Left lobe of liver (tissue), 2 donors: ENCODE measurements at regions not wholly inside any gene's neighbourhood (a gene's known extent, or its start where the extent isn't known, plus 50 kb on each side); places are given as distances from the start of the nearest gene placed in this dataset.
"Not testable (repeated sequence)": the region's sequence is repeated elsewhere in the genome, so short reads cannot be mapped to it uniquely, and the experiment has no call there.

Experiments used
- ATAC-seq: fragments of 200-7000 bp; cut with Tn5 transposase; one replicate; pipeline ENCODE4 v1.9.1; 2020; ENCODE audit warnings: mild to moderate bottlenecking, moderate library complexity
- DNase-seq: peaks from one replicate; pipeline ENCODE4 v3.0.0-alpha.2; 2020; ENCODE audit warnings: low spot score
- donor health status: DM: no; HTN: no; CAD: no; lungs with moderate emphysema.
- donor health status: DM: no; HTN: yes; CAD: no.

DNA sequence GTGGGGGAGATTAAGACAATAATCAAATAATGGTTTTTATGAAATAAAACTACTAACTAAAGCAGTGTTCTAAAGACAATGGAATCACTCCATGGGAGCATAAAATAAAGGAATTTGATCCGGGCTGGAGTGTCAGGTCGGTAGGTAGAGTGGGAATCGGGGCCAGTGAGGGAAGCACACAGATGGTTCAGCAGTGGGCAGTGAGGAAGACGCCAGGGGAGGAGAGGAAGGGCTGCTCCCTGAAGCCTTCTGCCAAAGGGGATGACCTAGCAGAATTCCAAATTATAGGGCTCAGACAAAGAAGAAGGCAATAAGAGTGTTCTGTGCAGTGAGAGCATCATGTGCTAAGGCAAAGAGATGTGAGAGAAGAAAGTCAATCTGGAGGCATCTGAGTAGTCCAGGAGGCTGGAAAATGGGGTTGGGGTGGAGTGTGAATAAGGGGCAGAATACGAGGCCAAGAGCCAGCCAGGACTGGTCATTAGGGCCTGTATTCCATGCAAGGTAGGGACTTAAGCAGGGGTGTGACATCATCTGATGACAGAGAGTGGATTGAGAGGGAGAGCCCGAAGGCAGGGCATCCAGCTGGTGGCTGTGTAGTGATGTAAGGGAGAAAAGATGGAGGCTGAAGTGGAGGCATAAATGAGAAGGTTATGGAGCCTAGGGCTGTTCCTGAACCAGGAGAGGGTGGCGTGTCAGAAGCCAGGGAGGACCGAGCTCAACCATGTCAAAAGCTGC is 137.6 kb downstream of the COPRS start:
- DNase-seq (no peak), ATAC-seq (no peak)

DNA sequence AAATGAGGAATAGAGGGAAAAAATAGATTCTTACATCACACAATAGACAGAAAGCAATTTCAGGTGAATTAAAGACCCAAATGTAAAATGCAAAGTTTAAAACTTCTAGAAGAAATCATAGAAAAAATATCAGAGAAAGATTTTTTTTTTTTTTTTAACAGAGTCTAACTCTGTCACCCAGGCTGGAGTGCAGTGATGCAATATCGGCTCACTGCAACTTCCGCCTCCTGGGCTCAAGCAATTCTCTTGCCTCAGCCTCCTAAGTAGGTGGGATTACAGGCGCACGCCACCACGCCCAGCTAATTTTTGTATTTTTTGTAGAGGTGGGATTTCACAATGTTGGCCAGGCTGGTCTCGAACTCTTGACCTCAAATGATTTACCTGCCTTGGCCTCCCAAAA is 141.8 kb downstream of the COPRS start:
- not testable (repeated sequence) for DNase-seq, ATAC-seq

- ATAC-seq, result no peak
- no peak for DNase-seq
Observed at GRCh38 chr17:31715446-31715845, 143.6 kb downstream of the COPRS start.

GRCh38 chr17:31704483-31704882 is 154.6 kb downstream of the COPRS start:
- peak; percentile 22 for DNase-seq
- no peak for ATAC-seq

DNA sequence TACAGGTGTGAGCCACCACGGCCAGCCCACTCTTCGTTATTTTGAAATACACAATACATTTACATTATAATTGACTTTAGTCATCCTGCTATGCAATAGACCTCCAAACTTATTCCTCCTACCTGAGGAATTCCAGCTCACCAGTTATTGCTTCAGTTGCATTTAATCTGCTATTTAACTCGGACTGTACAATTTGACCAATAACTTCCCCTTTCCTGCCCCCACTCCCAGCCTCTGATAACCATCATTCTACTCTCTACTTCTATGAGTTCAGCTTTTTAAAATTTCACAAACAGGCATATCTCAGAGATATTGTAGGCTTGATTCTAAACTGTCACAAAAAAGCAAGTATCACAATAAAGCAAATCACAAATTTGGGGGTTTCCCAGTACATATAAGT is 157.0 kb downstream of the COPRS start:
- no peak for ATAC-seq
- no peak for DNase-seq

GRCh38 chr17:31700973-31701372 is 158.1 kb downstream of the COPRS start:
- peak; percentile 6 for DNase-seq
- ATAC-seq, result no peak

DNA sequence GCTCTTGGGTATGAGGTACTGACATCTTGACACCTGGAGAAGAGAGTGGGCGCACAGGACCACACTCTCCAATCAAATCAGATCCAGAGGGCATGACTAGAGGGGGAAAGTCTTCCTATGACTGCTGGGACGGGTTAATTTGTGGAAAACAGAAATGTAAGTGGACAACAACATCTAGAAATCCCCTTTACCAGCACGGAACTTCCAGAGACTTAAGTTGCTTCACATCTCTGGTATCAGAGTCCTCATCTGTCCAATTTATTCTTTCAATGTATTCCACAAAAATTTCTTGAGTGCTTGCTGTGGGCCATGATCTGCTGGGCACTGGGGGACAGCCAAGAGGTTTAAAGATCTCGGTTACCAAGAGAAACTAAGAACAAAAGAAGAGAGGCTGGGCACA is 159.2 kb downstream of the COPRS start:
- ATAC-seq (no peak), DNase-seq (no peak)

DNA sequence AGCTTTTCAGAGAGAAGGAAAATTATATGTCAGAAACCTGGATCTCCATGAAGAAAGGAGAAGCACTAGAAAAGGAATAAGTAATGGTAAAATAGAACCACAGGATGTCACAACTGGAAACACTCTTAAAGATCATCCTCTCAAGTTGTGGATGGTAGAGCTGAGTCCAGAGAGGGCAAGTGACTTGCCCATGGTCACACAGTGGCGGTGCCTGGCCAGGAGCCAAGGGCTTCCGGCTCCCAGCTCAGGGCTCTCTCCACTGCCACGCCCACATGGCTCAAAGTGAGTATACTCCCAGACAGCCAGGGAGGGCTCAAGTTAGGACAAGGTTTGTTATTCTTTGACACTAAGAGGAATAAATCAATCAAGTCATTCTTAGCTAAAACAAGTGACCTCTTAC is 159.8 kb downstream of the COPRS start:
- DNase-seq (peak; percentile 45), ATAC-seq (no peak)

- no peak for ATAC-seq
- peak; percentile 16 for DNase-seq
Observed at GRCh38 chr17:31698751-31699150, 160.3 kb downstream of the COPRS start.

GRCh38 chr17:31697838-31698237 is 161.2 kb downstream of the COPRS start:
- ATAC-seq, result no peak
- DNase-seq, result peak; percentile 30

DNA sequence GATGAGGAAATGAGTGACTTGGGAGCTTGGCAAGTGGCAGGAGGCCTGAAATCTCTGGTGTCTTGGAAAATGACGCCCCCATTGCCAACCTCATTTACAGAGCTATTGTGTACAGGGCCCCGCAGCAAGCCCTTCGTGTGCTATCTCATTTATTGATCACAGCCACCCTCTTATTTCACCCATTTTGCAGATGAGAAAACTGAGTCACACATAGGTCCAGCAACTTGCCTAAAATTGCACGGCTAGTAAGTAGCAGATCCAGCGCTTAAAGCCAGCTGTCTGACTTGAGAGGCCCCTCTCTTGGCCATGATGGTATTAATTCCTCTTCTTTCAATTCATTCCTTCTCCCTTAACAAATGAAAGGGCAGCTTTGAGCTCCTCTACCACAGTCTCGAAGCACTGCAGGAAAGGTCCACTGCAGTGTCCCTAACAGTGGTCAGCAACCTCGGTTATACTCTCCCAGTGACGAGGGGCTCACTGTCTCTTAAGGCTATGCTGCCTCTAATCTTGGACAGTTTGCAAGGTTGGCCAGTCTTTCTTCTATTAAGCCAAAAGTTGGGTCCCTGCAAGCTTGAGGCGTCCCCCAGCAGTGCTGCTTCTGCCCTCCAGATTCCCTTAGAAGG is 162.2 kb downstream of the COPRS start:
- DNase-seq, result peak; percentile 23
- ATAC-seq, result no peak

DNA sequence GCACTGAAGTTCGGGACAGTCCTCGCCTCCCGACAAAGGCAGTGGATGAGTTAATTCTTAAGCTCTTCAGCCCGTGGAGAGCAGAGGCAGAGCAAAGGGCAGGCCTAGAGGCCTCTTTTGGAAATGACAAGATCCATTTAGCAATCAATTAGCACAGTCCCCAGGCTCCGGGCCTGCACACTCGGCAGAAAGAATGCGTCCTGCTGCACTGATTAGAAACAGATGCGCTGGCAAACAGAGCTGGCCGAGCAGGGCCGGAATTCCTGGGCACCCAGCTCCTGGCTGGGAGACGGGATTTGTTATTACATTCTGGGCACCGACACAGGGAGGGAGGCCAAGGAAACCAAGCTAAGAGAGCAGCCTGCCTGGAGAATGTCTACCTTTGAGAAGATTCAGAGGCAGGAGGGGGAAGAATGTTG is 162.9 kb downstream of the COPRS start:
- DNase-seq, result peak; percentile 77
- ATAC-seq, result peak; percentile 96

DNA sequence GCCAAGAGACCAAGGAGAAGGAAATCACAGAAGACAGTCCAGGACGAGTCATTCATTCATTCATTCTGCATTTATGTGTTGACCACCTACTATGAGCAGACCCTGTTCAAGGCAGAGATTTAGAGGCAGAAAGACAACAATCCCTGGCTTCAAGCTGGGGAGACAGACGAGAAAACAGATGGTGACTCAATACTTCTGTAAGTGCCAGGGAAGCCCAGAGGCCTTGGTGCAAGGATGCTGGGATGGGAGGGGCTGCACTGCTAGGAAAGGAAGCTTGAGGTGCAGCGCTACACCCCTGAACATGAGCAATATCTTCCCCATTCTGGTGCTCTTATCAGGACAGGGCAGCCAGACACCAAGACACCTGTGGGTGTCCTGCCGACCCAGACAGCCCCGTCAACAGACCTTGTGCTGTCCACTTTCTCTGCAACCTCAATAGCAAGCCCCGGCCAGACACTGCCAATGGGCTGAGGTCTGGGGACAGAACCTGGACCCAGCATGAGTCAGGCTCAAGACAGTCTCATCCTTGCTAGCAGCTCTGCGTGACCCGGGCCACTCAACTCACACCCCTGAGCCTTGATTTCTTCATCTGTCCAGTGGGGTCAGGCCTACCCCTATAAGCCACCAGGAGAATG is 163.5 kb downstream of the COPRS start:
- peak; percentile 10 for ATAC-seq

DNA sequence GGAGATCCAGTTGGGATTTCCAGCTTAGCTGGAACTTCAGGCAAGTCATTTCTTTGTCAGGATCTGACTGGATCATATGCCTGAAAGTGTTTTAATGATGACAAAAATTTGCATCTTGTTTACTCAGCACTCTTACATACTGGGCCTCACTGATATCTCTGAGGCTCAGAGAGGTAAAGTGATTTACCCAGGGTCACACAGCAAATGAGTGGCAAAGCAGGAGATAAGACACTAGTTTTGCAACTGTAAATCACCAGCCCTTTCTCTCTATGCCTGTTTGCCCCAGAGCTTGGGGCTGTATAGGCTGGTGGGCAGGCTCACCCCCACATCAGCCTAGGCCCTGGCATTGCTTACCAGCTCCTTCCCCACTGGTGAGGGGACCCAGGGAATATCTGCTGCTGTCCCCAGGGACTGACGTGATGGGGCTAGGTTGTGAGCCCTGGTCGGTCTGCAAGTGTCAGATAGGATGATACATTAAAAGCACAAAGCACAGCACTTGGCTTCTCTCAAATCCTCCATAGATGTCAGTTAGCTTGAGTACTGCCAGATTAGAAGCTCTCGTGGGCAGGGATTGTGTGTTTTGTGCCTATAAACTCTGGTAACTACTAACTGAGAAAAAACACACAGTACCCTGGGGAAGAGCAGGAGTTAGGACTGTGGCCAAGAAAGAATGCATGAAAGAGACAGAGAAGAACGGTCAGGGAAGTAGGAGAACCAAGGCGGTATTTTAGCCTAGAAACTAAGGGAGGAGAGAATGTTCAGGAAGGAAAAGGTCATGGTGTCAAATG is 165.4 kb downstream of the COPRS start:
- DNase-seq, result peak; percentile 16
- no peak for ATAC-seq

More for the DNA sequence above, 163.5 kb downstream of the COPRS start:
- DNase-seq, result peak; percentile 42

DNA sequence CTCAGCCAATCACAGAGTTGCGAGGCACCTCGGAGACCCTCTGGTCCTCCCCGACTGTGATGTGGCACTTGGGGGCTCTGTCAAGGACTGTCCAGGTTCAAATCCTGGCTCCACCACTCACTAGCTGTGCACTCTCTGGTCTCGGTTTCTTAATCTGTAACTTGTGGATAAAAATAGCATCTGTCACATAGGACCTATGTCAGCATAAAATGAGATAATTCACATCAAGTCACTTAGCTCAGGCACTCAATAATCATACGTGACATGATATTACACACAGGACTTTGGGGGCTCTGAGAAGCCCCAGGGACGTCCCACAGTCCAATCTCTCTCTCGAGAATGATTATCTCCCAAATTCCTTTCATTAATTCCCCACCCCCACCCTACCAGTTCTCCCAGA is 166.4 kb downstream of the COPRS start:
- ATAC-seq, result no peak
- DNase-seq, result peak; percentile 16

DNA sequence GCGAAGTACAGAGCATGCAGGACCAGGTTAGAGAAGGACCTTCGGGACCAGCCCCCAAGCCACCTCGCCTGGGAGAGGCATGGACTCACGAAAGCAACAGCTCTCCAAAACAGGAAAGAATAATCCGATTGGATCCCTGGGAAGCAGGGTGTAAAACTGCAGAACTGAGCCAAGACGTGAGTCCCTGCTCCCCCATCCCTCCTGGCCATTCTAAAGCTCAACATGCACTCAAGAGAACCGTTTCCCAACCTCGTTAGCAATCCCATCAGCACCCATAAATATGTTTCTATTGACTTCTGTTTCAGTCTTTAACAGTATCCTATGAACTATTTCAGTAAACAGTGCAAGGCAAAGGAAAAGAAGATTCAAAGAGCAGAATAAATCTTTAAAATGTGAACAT is 167.0 kb downstream of the COPRS start:
- ATAC-seq (no peak), DNase-seq (peak; percentile 29)

- no peak for ATAC-seq
- peak; percentile 41 for DNase-seq
Observed at GRCh38 chr17:31691251-31691905, 167.7 kb downstream of the COPRS start.

- ATAC-seq (no peak), DNase-seq (peak; percentile 12)
Observed at GRCh38 chr17:31690151-31690551, 168.9 kb downstream of the COPRS start.

GRCh38 chr17:31688701-31689100 is 170.3 kb downstream of the COPRS start:
- DNase-seq, result peak; percentile 11

DNA sequence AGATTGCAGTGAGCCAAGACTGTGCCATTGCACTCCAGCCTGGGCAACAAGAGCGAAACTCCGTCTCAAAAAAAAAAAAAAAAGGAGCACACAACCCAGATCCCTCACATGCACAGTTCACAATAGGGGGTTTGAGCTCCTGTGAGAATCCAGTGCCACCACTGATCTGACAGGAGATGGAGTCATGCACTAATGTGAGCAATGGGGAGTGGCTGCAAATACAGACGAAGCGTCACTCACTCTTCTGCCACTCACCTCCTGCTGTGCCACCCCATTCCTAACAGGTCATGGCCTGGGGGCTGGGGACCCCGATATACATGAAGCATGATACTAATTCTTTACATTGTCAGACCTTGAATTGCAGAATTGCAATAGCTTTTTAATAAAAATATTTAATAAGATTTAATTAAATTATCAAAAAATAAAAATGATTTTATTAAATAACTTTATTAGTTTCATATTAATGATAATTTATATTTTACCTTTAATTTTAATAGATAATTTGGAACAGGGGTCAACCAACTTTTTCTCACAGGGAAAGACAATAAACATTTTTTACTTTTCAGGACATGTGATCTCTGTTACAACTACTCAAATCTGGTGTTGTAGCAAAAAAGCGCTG is 171.4 kb downstream of the COPRS start:
- DNase-seq (peak; percentile 14), ATAC-seq (no peak)

More at GRCh38 chr17:31688701-31689100, 170.3 kb downstream of the COPRS start:
- ATAC-seq, result no peak
